Gastrocnemius medialis (tissue), 4 donors: ENCODE measurements at regions not wholly inside any gene's neighbourhood (a gene's known extent, or its start where the extent isn't known, plus 50 kb on each side); places are given as distances from the start of the nearest gene placed in this dataset.

Source experiments
- POLR2A ChIP-seq, 2 donors: fragments of 450-650 bp; IDR thresholded peaks; one replicate each; pipeline ENCODE4 v1.6.1; 2017; ENCODE audit warnings: antibody characterized with exemption in 2 of 2, mild to moderate bottlenecking in 2 of 2, moderate library complexity in 2 of 2
- TF ChIP-seq, protein P1 (sequence below), 5 experiments: fragments of 450-650 bp in 3 of 5; fragments of 200-600 bp in 2 of 5; sonication (generic) in 2 of 5; IDR thresholded peaks in 4 of 5; conservative IDR thresholded peaks in 1 of 5; 1 replicate in 4 of 5; 2 replicates in 1 of 5; pipeline ENCODE4 v1.5.1; 2016 to 2019; ENCODE audit warnings: antibody characterized with exemption in 5 of 5, mild to moderate bottlenecking in 3 of 5, moderate library complexity in 3 of 5

DNA sequence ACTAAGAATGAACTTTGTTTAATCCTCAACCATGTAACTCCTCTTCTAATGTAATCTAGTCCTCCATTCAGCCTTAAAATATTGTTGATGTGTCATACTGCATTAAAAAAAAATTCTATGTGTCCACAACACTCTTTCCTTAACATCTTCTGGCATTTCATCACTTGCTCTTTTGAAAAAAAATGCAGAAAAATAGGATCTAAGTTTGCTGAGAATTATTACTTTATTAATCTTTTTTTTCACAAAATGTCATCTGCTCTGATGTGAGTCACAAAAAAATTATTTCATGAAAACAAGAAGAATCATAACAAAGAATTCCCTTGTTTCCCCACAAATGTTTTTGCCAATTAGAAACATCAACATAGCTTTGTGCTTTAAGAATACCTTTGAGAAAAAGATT is 410.1 kb upstream of the MGAT4C start:
- TF ChIP-seq, protein P1, sequence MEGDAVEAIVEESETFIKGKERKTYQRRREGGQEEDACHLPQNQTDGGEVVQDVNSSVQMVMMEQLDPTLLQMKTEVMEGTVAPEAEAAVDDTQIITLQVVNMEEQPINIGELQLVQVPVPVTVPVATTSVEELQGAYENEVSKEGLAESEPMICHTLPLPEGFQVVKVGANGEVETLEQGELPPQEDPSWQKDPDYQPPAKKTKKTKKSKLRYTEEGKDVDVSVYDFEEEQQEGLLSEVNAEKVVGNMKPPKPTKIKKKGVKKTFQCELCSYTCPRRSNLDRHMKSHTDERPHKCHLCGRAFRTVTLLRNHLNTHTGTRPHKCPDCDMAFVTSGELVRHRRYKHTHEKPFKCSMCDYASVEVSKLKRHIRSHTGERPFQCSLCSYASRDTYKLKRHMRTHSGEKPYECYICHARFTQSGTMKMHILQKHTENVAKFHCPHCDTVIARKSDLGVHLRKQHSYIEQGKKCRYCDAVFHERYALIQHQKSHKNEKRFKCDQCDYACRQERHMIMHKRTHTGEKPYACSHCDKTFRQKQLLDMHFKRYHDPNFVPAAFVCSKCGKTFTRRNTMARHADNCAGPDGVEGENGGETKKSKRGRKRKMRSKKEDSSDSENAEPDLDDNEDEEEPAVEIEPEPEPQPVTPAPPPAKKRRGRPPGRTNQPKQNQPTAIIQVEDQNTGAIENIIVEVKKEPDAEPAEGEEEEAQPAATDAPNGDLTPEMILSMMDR (IDR thresholded peaks at IDR 0.05 in 4 of 5, conservative IDR thresholded peaks at IDR 0.05 in 1 of 5) = no peak
- TF ChIP-seq POLR2A (IDR thresholded peaks at IDR 0.05) = no peak
